Thyroid gland (tissue), 4 donors: ENCODE measurements at regions not wholly inside any gene's neighbourhood (a gene's known extent, or its start where the extent isn't known, plus 50 kb on each side); places are given as distances from the start of the nearest gene placed in this dataset.

Source experiments
- DNase-seq, 2 donors: peaks; one replicate each; pipeline ENCODE4 v3.0.0-alpha.2; 2019
- H3K27ac ChIP-seq, 3 donors: fragments of 200-600 bp; sonication (generic); 1 replicate in 2 of 3; 2 replicates in 1 of 3; pipeline ENCODE4 v1.5.1; 2016 to 2019; ENCODE audit warnings: mild to moderate bottlenecking in 1 of 3, moderate library complexity in 1 of 3
- H3K27me3 ChIP-seq: fragments of 200-600 bp; sonication (generic); one replicate; pipeline ENCODE4 v1.5.1; 2019
- H3K36me3 ChIP-seq, 2 donors: fragments of 200-600 bp; sonication (generic); one replicate each; pipeline ENCODE4 v1.5.1; 2016 to 2019
- H3K4me1 ChIP-seq, 2 donors: fragments of 200-600 bp; sonication (generic); one replicate each; pipeline ENCODE4 v1.5.1; 2017 to 2019
- H3K4me3 ChIP-seq, 3 donors: fragments of 200-600 bp; sonication (generic); replicated peaks in 1 of 3; 1 replicate in 2 of 3; 2 replicates in 1 of 3; pipeline ENCODE4 v1.5.1; 2016; ENCODE audit warnings: mild to moderate bottlenecking in 1 of 3
- H3K9me3 ChIP-seq: fragments of 200-600 bp; sonication (generic); one replicate; pipeline ENCODE4 v1.5.1; 2017
- CTCF ChIP-seq, 6 experiments: fragments of 200-600 bp in 3 of 6; fragments of 450-650 bp in 3 of 6; sonication (generic) in 3 of 6; IDR thresholded peaks; one replicate each; pipeline ENCODE4 v1.5.1; 2016 to 2019; ENCODE audit warnings: antibody characterized with exemption in 6 of 6, mild to moderate bottlenecking in 2 of 6, inconsistent platforms in 1 of 6, moderate library complexity in 1 of 6
- POLR2A ChIP-seq, 2 donors: fragments of 450-650 bp; IDR thresholded peaks; one replicate each; pipeline ENCODE4 v1.6.1; 2017; ENCODE audit warnings: antibody characterized with exemption in 2 of 2, mild to moderate bottlenecking in 2 of 2, moderate library complexity in 1 of 2
- WGBS, 2 donors: methylation state at CpG; one replicate each; pipeline ENCODE4 v1.1.5; 2017; 5-methylcytosine and 5-hydroxymethylcytosine counted together
- intact Hi-C: fragments of 100-400 bp; cut with DNase I; formaldehyde crosslinking; loops from one replicate; pipeline ENCODE4 v1.15.1; 2023

GRCh38 chr20:63076421-63076820, 69.7 kb upstream of the BHLHE23 start:
- H3K9me3 ChIP-seq, result no peaks in the 10 kb centered on the region
- TF ChIP-seq CTCF (IDR thresholded peaks at IDR 0.05) (no peak), POLR2A (IDR thresholded peaks at IDR 0.05) (no peak)
- 74 to 83% methylated on average over 5 of the region's 5 CpGs for WGBS, 2 donors
- no peaks in the 10 kb centered on the region for H3K4me1 ChIP-seq
- H3K36me3 ChIP-seq, result no peaks in the 10 kb centered on the region
- DNase-seq, result no peak
- H3K27me3 ChIP-seq, result peaks cover 11% of the 10 kb centered on the region
- H3K27ac ChIP-seq, result no peak overlapping the region
- intact Hi-C loops, result no loop called here
- H3K4me3 ChIP-seq, result no peak overlapping the region

- H3K4me3 ChIP-seq, result no peak overlapping the region
- H3K4me1 ChIP-seq, result no peaks in the 10 kb centered on the region
- no peak overlapping the region for H3K27ac ChIP-seq
- WGBS, 2 donors, result 65 to 72% methylated on average over 9 of the region's 9 CpGs
- no peaks in the 10 kb centered on the region for H3K9me3 ChIP-seq
- DNase-seq, result no peak
- no peaks in the 10 kb centered on the region for H3K36me3 ChIP-seq
- intact Hi-C loops, result no loop called here
- no peak for TF ChIP-seq CTCF (IDR thresholded peaks at IDR 0.05)
- TF ChIP-seq POLR2A (IDR thresholded peaks at IDR 0.05), result no peak
- H3K27me3 ChIP-seq, result peaks cover 13% of the 10 kb centered on the region
Observed at GRCh38 chr20:63074631-63075030, 67.9 kb upstream of the BHLHE23 start.

- no peak overlapping the region for H3K27ac ChIP-seq
- DNase-seq, result no peak
- H3K27me3 ChIP-seq, result peaks cover 13% of the 10 kb centered on the region
- intact Hi-C loops, result no loop called here
- H3K9me3 ChIP-seq, result no peaks in the 10 kb centered on the region
- H3K4me1 ChIP-seq, result no peaks in the 10 kb centered on the region
- TF ChIP-seq CTCF (IDR thresholded peaks at IDR 0.05), result no peak
- no peak for TF ChIP-seq POLR2A (IDR thresholded peaks at IDR 0.05)
- no peaks in the 10 kb centered on the region for H3K36me3 ChIP-seq
- 91 to 92% methylated on average over 9 of the region's 9 CpGs for WGBS, 2 donors
- no peak overlapping the region for H3K4me3 ChIP-seq
Observed at GRCh38 chr20:63074182-63074581, 67.4 kb upstream of the BHLHE23 start.

- DNase-seq, result no peak
- Histone ChIP-seq H3K4me3 (no peak overlapping the region), H3K36me3 (no peaks in the 10 kb centered on the region), H3K4me1 (no peaks in the 10 kb centered on the region), H3K9me3 (no peaks in the 10 kb centered on the region), H3K27ac (no peak overlapping the region), H3K27me3 (peaks cover 13% of the 10 kb centered on the region)
- TF ChIP-seq CTCF (IDR thresholded peaks at IDR 0.05) (no peak), POLR2A (IDR thresholded peaks at IDR 0.05) (no peak)
- WGBS, 2 donors, result 67 to 69% methylated on average over 5 to 6 of the region's 6 CpGs
- intact Hi-C loops, result no loop called here
Observed at GRCh38 chr20:63073738-63074065, 66.9 kb upstream of the BHLHE23 start.

GRCh38 chr20:63072991-63073737, 66.4 kb upstream of the BHLHE23 start:
- no peaks in the 10 kb centered on the region for H3K36me3 ChIP-seq
- TF ChIP-seq CTCF (IDR thresholded peaks at IDR 0.05) (no peak), POLR2A (IDR thresholded peaks at IDR 0.05) (no peak)
- 35 to 52% methylated on average over 7 to 13 of the region's 14 CpGs for WGBS, 2 donors
- no peaks in the 10 kb centered on the region for H3K4me1 ChIP-seq
- DNase-seq, result no peak
- H3K4me3 ChIP-seq, result no peak overlapping the region
- H3K9me3 ChIP-seq, result no peaks in the 10 kb centered on the region
- intact Hi-C loops, result no loop called here
- peaks cover 13% of the 10 kb centered on the region for H3K27me3 ChIP-seq
- no peak overlapping the region for H3K27ac ChIP-seq
